Lower leg skin (tissue), 4 donors: ENCODE measurements at regions not wholly inside any gene's neighbourhood (a gene's known extent, or its start where the extent isn't known, plus 50 kb on each side); places are given as distances from the start of the nearest gene placed in this dataset.

Source experiments
- DNase-seq, 2 donors: peaks; one replicate each; pipeline ENCODE4 v3.0.0-alpha.2; 2019; ENCODE audit warnings: low spot score in 2 of 2
- H3K4me3 ChIP-seq: fragments of 200-600 bp; sonication (generic); 2 replicates; pipeline ENCODE4 v1.5.1; 2017; ENCODE audit warnings: mild to moderate bottlenecking, low read depth; ENCODE audit not compliant: poor library complexity, severe bottlenecking
- CTCF ChIP-seq, 3 donors: fragments of 450-650 bp; IDR thresholded peaks; one replicate each; pipeline ENCODE4 v1.5.1; 2016; ENCODE audit warnings: antibody characterized with exemption in 3 of 3, mild to moderate bottlenecking in 3 of 3, moderate library complexity in 2 of 3
- POLR2A ChIP-seq, 2 donors: fragments of 450-650 bp; IDR thresholded peaks; one replicate each; pipeline ENCODE4 v1.6.1; 2016 to 2017; ENCODE audit warnings: antibody characterized with exemption in 2 of 2, mild to moderate bottlenecking in 1 of 2, moderate library complexity in 1 of 2
- WGBS, 2 donors: methylation state at CpG; one replicate each; pipeline ENCODE4 v1.1.5; 2018; 5-methylcytosine and 5-hydroxymethylcytosine counted together
- intact Hi-C: fragments of 100-400 bp; cut with DNase I; formaldehyde crosslinking; loops from one replicate; pipeline ENCODE4 v1.15.0; 2023; ENCODE audit warnings: low total_unique reads

DNA sequence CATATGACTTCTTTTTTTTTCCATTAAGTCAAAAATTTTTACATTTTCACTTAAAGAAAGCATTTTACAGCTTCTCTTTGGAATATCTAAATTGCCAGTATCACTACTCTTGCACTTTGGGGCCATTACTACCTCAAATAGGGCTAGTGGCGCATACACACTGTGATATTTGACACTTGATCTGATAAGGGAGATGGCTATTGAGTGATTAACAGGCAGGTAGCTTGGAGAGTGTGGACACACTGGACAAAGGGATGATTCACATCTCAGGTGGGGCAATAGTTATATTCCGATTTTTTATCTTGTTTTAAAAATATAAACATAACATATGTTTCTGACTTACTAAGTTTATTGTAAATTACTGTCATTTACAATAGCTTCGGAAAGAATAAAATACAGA lies 2219.9 kb downstream of the LRRC4C start:
- DNase-seq = no peak
- TF ChIP-seq POLR2A (IDR thresholded peaks at IDR 0.05) = no peak
- TF ChIP-seq CTCF (IDR thresholded peaks at IDR 0.05) = no peak
- WGBS, 2 donors = 65 to 73% methylated on average over 3 of the region's 3 CpGs
- H3K4me3 ChIP-seq = no peak overlapping the region
- intact Hi-C loops = no loop called here

DNA sequence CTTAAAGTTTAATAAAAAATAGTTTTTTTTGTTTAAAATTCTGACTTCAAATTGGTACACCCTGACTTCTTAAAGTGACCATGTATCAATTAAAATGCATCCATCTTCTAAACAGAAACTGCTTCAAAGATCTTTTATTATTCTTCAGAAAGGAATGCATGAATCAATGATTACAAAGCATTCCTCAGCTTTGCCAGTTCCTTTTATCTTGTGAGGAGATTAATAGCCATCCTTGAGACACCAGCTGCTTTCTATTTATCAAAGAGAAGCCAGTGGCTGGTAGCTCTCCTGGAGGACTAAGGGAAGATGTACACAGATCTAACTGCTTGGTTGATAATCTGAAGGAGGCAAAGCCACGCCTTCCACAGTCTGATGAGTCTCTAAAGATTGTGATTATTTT lies 2222.5 kb downstream of the LRRC4C start:
- WGBS, 2 donors = 46 to 68% methylated on average over 1 of the region's 1 CpG
- no peak overlapping the region for H3K4me3 ChIP-seq
- intact Hi-C loops = no loop called here
- TF ChIP-seq POLR2A (IDR thresholded peaks at IDR 0.05) (no peak), CTCF (IDR thresholded peaks at IDR 0.05) (no peak)
- DNase-seq = no peak

DNA sequence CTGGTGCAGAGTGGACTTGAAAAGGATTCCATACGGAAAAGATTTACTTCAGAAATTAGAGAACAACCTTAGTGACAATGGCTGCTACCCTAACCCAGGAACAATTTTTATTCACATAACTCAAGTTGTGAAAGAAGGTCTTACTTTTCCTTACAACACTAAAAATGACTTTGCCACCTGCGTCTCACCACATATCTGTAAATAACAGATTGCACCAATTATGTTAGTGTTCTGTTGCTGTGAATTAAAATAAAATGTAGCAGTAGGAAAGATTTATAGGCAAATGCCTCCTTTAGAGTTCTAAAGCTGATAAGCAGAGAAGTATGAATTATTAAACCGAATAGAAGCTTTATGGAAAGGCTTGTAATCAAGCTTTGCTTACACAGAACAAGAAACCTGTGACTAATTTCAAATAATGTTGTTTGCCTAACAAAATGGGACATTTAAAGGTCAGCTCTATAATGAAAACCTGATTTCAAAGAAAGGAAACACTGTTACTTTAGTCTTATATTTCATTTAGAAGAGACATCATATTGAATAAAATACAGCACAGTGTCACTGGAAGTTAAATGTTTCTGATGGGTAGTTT lies 2237.8 kb downstream of the LRRC4C start:
- WGBS, 2 donors = 57 to 58% methylated on average over 3 of the region's 3 CpGs
- DNase-seq = no peak
- intact Hi-C loops = no loop called here
- no peak overlapping the region for H3K4me3 ChIP-seq
- TF ChIP-seq CTCF (IDR thresholded peaks at IDR 0.05) = no peak
- no peak for TF ChIP-seq POLR2A (IDR thresholded peaks at IDR 0.05)

DNA sequence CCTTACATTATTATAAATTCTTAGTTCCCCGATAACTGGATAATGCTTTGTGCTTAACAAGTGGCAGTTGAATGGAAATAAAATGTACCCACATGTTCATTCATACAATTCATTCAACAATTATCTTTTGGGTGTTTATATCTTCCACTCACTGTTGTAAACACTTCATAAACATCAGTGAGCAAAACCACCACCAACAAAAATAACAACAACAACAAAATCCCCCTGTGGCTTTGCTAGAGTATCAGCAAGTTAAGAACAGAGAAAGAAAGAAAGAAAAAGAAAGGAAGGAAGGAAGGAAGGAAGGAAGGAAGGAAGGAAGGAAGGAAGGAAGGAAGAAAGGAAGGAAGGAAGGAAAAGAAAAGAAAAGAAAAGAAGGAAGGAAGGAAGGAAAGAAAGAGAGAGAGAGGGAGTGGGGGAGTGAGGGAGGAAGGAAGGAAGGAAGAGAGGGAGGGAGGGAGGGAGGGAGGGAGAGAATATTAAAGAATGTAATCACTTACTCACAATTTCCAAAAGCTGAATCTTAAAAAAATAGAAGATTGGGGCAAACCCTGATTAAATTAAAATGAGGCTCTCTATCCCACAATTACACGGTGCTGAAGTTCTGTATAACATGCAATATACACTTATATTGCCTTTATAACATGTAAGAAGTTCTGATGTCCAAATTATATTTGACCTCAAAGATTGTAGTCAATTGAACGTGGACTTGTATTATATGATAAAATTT lies 2238.8 kb downstream of the LRRC4C start:
- intact Hi-C loops = no loop called here
- H3K4me3 ChIP-seq = no peak overlapping the region
- DNase-seq = no peak
- 80 to 84% methylated on average over 3 of the region's 3 CpGs for WGBS, 2 donors
- TF ChIP-seq CTCF (IDR thresholded peaks at IDR 0.05) (no peak), POLR2A (IDR thresholded peaks at IDR 0.05) (no peak)

DNA sequence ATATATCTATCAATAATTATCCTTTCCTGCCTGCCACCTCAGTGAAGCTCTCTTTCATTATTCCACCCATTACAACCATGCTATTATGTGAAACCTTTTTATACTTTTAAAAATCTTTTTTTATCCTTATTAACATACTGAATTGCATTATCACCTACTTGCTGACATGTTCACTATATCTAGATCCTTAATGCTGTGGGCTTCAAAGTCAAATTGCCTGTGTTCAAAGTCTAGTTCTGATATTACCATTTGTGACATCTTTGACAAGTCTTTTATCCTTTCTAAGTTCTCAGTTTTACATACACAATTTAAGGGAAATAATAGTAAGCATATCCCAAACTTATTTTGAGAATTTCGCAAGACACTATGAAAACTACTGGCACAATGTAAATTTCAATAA lies 2239.4 kb downstream of the LRRC4C start:
- TF ChIP-seq POLR2A (IDR thresholded peaks at IDR 0.05) = no peak
- TF ChIP-seq CTCF (IDR thresholded peaks at IDR 0.05) = no peak
- no peak overlapping the region for H3K4me3 ChIP-seq
- intact Hi-C loops = no loop called here
- no peak for DNase-seq
- WGBS, 2 donors = 94 to 95% methylated on average over 1 of the region's 1 CpG

- no peak for DNase-seq
- 74 to 79% methylated on average over 2 of the region's 2 CpGs for WGBS, 2 donors
Observed at GRCh38 chr11:39209981-39210380, 2249.5 kb downstream of the LRRC4C start.

More at GRCh38 chr11:39209981-39210380, 2249.5 kb downstream of the LRRC4C start:
- intact Hi-C loops = no loop called here
- no peak overlapping the region for H3K4me3 ChIP-seq
- TF ChIP-seq CTCF (IDR thresholded peaks at IDR 0.05) = no peak
